ENCODE measurements at regions not wholly inside any gene's neighbourhood (a gene's known extent, or its start where the extent isn't known, plus 50 kb on each side); places are given as distances from the start of the nearest gene placed in this dataset.

- Histone ChIP-seq H4K8ac (ENCODE audit: low read depth, low read length) (no peak overlapping the region), H3K18ac (ENCODE audit: low read length) (no peak overlapping the region), H3K36me3 (replicated peaks in 1 of 2; ENCODE audit: control insufficient read depth in 2 of 2, insufficient read depth in 2 of 2, low read length in 2 of 2) (no peaks in the 10 kb centered on the region), H3K4ac (ENCODE audit: low read length) (no peak overlapping the region), H4K91ac (ENCODE audit: low read depth, low read length, poor library complexity) (no peak overlapping the region), H3K79me1 (ENCODE audit: low read depth, low read length) (no peaks in the 10 kb centered on the region), H2BK12ac (ENCODE audit: low read length) (no peak overlapping the region), H2BK15ac (ENCODE audit: low read length) (no peak overlapping the region), H3K9me3 (replicated peaks in 1 of 2; ENCODE audit: control insufficient read depth in 2 of 2, insufficient read depth in 1 of 2, low read depth in 1 of 2, low read length in 2 of 2) (no peaks in the 10 kb centered on the region), H3K4me2 (ENCODE audit: insufficient read depth, low read length, poor library complexity, severe bottlenecking) (no peak overlapping the region), H3K27ac (replicated peaks; ENCODE audit: low read length) (no peak overlapping the region), H3K23ac (ENCODE audit: low read depth, low read length, poor library complexity) (no peak overlapping the region), H3K4me1 (ENCODE audit: control insufficient read depth in 2 of 2, insufficient read depth in 1 of 2, low read depth in 1 of 2, low read length in 2 of 2) (peaks cover 0 to 9% of the 10 kb centered on the region in 2 donors), H2AK5ac (ENCODE audit: low read depth, low read length) (no peak overlapping the region), H3K27me3 (ENCODE audit: control insufficient read depth in 3 of 3, insufficient read depth in 3 of 3, low read depth in 1 of 3, low read length in 3 of 3) (peaks cover 0 to 3% (median 0%) of the 10 kb centered on the region in 3 experiments), H2BK120ac (ENCODE audit: low read depth, low read length) (no peak overlapping the region), H3K4me3 (ENCODE audit: low read length in 2 of 2) (no peak overlapping the region), H3K9ac (ENCODE audit: low read depth, low read length, poor library complexity) (no peak overlapping the region), H2BK5ac (ENCODE audit: low read length) (no peak overlapping the region), H2AFZ (ENCODE audit: low read length) (no peak overlapping the region), H3K14ac (ENCODE audit: low read length) (no peak overlapping the region)
- no CpG with 5 or more reads among the region's 1 CpG for whole genome bisulfite sequencing, 2 donors (ENCODE audit: extremely low coverage in 2 of 2, insufficient read length in 2 of 2, insufficient replicate concordance in 1 of 2)
- no peak for DNase-seq (ENCODE audit: low spot score)
Observed at GRCh38 chr13:109691689-109692088, 94.7 kb downstream of the IRS2 start.

- peaks cover 0 to 18% of the 10 kb centered on the region in 2 donors for H3K4me1 ChIP-seq (ENCODE audit: control insufficient read depth in 2 of 2, insufficient read depth in 1 of 2, low read depth in 1 of 2, low read length in 2 of 2)
- H2BK120ac ChIP-seq (ENCODE audit: low read depth, low read length): no peak overlapping the region
- no peak overlapping the region for H2AFZ ChIP-seq (ENCODE audit: low read length)
- no peak overlapping the region for H3K23ac ChIP-seq (ENCODE audit: low read depth, low read length, poor library complexity)
- no peaks in the 10 kb centered on the region for H3K36me3 ChIP-seq (replicated peaks in 1 of 2; ENCODE audit: control insufficient read depth in 2 of 2, insufficient read depth in 2 of 2, low read length in 2 of 2)
- H2AK5ac ChIP-seq (ENCODE audit: low read depth, low read length): no peak overlapping the region
- no peak overlapping the region for H2BK12ac ChIP-seq (ENCODE audit: low read length)
- peak overlapping the region; percentile 55 for H3K18ac ChIP-seq (ENCODE audit: low read length)
- H3K4me3 ChIP-seq (ENCODE audit: low read length in 2 of 2): no peak overlapping the region
- H4K91ac ChIP-seq (ENCODE audit: low read depth, low read length, poor library complexity): no peak overlapping the region
- no peak overlapping the region for H3K9ac ChIP-seq (ENCODE audit: low read depth, low read length, poor library complexity)
- WGBS, 2 donors (ENCODE audit: extremely low coverage in 2 of 2, insufficient read length in 2 of 2, insufficient replicate concordance in 1 of 2): no CpG with 5 or more reads among the region's 14 CpGs
- no peak overlapping the region for H3K14ac ChIP-seq (ENCODE audit: low read length)
- H3K27me3 ChIP-seq (ENCODE audit: control insufficient read depth in 3 of 3, insufficient read depth in 3 of 3, low read depth in 1 of 3, low read length in 3 of 3): peaks cover 0 to 4% (median 0%) of the 10 kb centered on the region in 3 experiments
- no peaks in the 10 kb centered on the region for H3K79me1 ChIP-seq (ENCODE audit: low read depth, low read length)
- H2BK15ac ChIP-seq (ENCODE audit: low read length): no peak overlapping the region
- H3K9me3 ChIP-seq (replicated peaks in 1 of 2; ENCODE audit: control insufficient read depth in 2 of 2, insufficient read depth in 1 of 2, low read depth in 1 of 2, low read length in 2 of 2): no peaks in the 10 kb centered on the region
- H3K27ac ChIP-seq (replicated peaks; ENCODE audit: low read length): peak overlapping the region; percentile 69
- H2BK5ac ChIP-seq (ENCODE audit: low read length): no peak overlapping the region
- no peak overlapping the region for H3K4ac ChIP-seq (ENCODE audit: low read length)
- H3K4me2 ChIP-seq (ENCODE audit: insufficient read depth, low read length, poor library complexity, severe bottlenecking): no peak overlapping the region
- no peak for DNase-seq (ENCODE audit: low spot score)
- H4K8ac ChIP-seq (ENCODE audit: low read depth, low read length): no peak overlapping the region
Observed at GRCh38 chr13:109687559-109688448, 98.6 kb downstream of the IRS2 start.

- Histone ChIP-seq H3K27me3 (ENCODE audit: control insufficient read depth in 3 of 3, insufficient read depth in 3 of 3, low read depth in 1 of 3, low read length in 3 of 3) (peaks cover 0 to 4% (median 0%) of the 10 kb centered on the region in 3 experiments), H2BK5ac (ENCODE audit: low read length) (no peak overlapping the region), H3K27ac (replicated peaks; ENCODE audit: low read length) (no peak overlapping the region), H3K18ac (ENCODE audit: low read length) (no peak overlapping the region), H3K79me1 (ENCODE audit: low read depth, low read length) (peaks cover 2% of the 10 kb centered on the region), H2BK12ac (ENCODE audit: low read length) (no peak overlapping the region), H4K8ac (ENCODE audit: low read depth, low read length) (no peak overlapping the region), H3K36me3 (replicated peaks in 1 of 2; ENCODE audit: control insufficient read depth in 2 of 2, insufficient read depth in 2 of 2, low read length in 2 of 2) (no peaks in the 10 kb centered on the region), H3K9me3 (replicated peaks in 1 of 2; ENCODE audit: control insufficient read depth in 2 of 2, insufficient read depth in 1 of 2, low read depth in 1 of 2, low read length in 2 of 2) (no peaks in the 10 kb centered on the region), H3K4me2 (ENCODE audit: insufficient read depth, low read length, poor library complexity, severe bottlenecking) (no peak overlapping the region), H2BK15ac (ENCODE audit: low read length) (no peak overlapping the region), H4K91ac (ENCODE audit: low read depth, low read length, poor library complexity) (no peak overlapping the region), H2BK120ac (ENCODE audit: low read depth, low read length) (no peak overlapping the region), H3K14ac (ENCODE audit: low read length) (no peak overlapping the region), H3K9ac (ENCODE audit: low read depth, low read length, poor library complexity) (no peak overlapping the region), H2AK5ac (ENCODE audit: low read depth, low read length) (no peak overlapping the region), H3K4me1 (ENCODE audit: control insufficient read depth in 2 of 2, insufficient read depth in 1 of 2, low read depth in 1 of 2, low read length in 2 of 2) (peaks cover 0 to 18% of the 10 kb centered on the region in 2 donors), H3K4ac (ENCODE audit: low read length) (no peak overlapping the region), H3K23ac (ENCODE audit: low read depth, low read length, poor library complexity) (no peak overlapping the region), H3K4me3 (ENCODE audit: low read length in 2 of 2) (no peak overlapping the region), H2AFZ (ENCODE audit: low read length) (no peak overlapping the region)
- no peak for DNase-seq (ENCODE audit: low spot score)
- WGBS, 2 donors (ENCODE audit: extremely low coverage in 2 of 2, insufficient read length in 2 of 2, insufficient replicate concordance in 1 of 2): no CpG with 5 or more reads among the region's 9 CpGs
Observed at GRCh38 chr13:109685203-109685602, 101.2 kb downstream of the IRS2 start.

- Histone ChIP-seq H3K14ac (ENCODE audit: low read length) (no peak overlapping the region), H3K79me1 (ENCODE audit: low read depth, low read length) (peaks cover 2% of the 10 kb centered on the region), H2BK15ac (ENCODE audit: low read length) (no peak overlapping the region), H2BK120ac (ENCODE audit: low read depth, low read length) (no peak overlapping the region), H3K4me3 (ENCODE audit: low read length in 2 of 2) (no peak overlapping the region), H4K8ac (ENCODE audit: low read depth, low read length) (no peak overlapping the region), H3K27me3 (ENCODE audit: control insufficient read depth in 3 of 3, insufficient read depth in 3 of 3, low read depth in 1 of 3, low read length in 3 of 3) (peaks cover 0 to 4% (median 0%) of the 10 kb centered on the region in 3 experiments), H2BK12ac (ENCODE audit: low read length) (no peak overlapping the region), H3K4me1 (ENCODE audit: control insufficient read depth in 2 of 2, insufficient read depth in 1 of 2, low read depth in 1 of 2, low read length in 2 of 2) (peaks cover 0 to 18% of the 10 kb centered on the region in 2 donors), H2AK5ac (ENCODE audit: low read depth, low read length) (no peak overlapping the region), H3K4me2 (ENCODE audit: insufficient read depth, low read length, poor library complexity, severe bottlenecking) (no peak overlapping the region), H2BK5ac (ENCODE audit: low read length) (no peak overlapping the region), H3K18ac (ENCODE audit: low read length) (no peak overlapping the region), H2AFZ (ENCODE audit: low read length) (no peak overlapping the region), H3K36me3 (replicated peaks in 1 of 2; ENCODE audit: control insufficient read depth in 2 of 2, insufficient read depth in 2 of 2, low read length in 2 of 2) (no peaks in the 10 kb centered on the region), H3K23ac (ENCODE audit: low read depth, low read length, poor library complexity) (no peak overlapping the region), H3K4ac (ENCODE audit: low read length) (no peak overlapping the region), H3K9ac (ENCODE audit: low read depth, low read length, poor library complexity) (no peak overlapping the region), H3K27ac (replicated peaks; ENCODE audit: low read length) (no peak overlapping the region), H3K9me3 (replicated peaks in 1 of 2; ENCODE audit: control insufficient read depth in 2 of 2, insufficient read depth in 1 of 2, low read depth in 1 of 2, low read length in 2 of 2) (no peaks in the 10 kb centered on the region), H4K91ac (ENCODE audit: low read depth, low read length, poor library complexity) (no peak overlapping the region)
- no peak for DNase-seq (ENCODE audit: low spot score)
- WGBS, 2 donors (ENCODE audit: extremely low coverage in 2 of 2, insufficient read length in 2 of 2, insufficient replicate concordance in 1 of 2): no CpG with 5 or more reads among the region's 9 CpGs
Observed at GRCh38 chr13:109684824-109685202, 101.6 kb downstream of the IRS2 start.

Data from neuronal stem cell (in vitro differentiated cells).